Ovary (tissue), 3 donors: ENCODE measurements at regions not wholly inside any gene's neighbourhood (a gene's known extent, or its start where the extent isn't known, plus 50 kb on each side); places are given as distances from the start of the nearest gene placed in this dataset.
"Not testable (repeated sequence)": the region's sequence is repeated elsewhere in the genome, so short reads cannot be mapped to it uniquely, and the experiment has no call there.

Experiments used
- EP300 ChIP-seq: sonication (generic); formaldehyde crosslinking; IDR thresholded peaks from one replicate; pipeline ENCODE4 v1.6.1; 2017; ENCODE audit warnings: antibody characterized with exemption
- TF ChIP-seq, protein P1 (sequence below), 3 donors: fragments of 450-650 bp in 2 of 3; fragments of 200-600 bp in 1 of 3; IDR thresholded peaks; one replicate each; pipeline versions ENCODE4 v1.5.1 to v1.8.0; 2016 to 2022; ENCODE audit warnings: antibody characterized with exemption in 3 of 3, mild to moderate bottlenecking in 1 of 3
- donor health status: DM: no; HTN: no; CAD: no.

DNA sequence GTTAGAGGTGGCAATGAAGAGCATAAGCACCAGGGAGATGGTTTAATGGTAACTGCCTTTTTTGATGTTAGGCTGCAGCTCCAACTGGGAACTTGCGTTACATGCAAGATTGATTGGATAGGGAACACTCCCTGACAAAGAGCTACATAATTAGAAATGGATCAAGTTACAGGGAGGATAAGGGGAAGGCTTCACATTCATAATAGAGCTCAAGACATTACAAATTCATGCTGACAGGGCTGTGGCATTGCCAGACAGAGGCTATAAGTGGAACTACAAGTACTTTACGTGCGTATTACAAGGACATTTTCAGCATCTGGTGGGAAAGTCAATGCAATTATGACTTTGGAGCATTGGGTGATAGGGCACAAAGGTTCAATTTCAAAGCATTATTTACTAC, 55.3 kb upstream of the CCDC80 start:
- TF ChIP-seq EP300: not testable (repeated sequence)
- TF ChIP-seq, protein P1, sequence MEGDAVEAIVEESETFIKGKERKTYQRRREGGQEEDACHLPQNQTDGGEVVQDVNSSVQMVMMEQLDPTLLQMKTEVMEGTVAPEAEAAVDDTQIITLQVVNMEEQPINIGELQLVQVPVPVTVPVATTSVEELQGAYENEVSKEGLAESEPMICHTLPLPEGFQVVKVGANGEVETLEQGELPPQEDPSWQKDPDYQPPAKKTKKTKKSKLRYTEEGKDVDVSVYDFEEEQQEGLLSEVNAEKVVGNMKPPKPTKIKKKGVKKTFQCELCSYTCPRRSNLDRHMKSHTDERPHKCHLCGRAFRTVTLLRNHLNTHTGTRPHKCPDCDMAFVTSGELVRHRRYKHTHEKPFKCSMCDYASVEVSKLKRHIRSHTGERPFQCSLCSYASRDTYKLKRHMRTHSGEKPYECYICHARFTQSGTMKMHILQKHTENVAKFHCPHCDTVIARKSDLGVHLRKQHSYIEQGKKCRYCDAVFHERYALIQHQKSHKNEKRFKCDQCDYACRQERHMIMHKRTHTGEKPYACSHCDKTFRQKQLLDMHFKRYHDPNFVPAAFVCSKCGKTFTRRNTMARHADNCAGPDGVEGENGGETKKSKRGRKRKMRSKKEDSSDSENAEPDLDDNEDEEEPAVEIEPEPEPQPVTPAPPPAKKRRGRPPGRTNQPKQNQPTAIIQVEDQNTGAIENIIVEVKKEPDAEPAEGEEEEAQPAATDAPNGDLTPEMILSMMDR (IDR thresholded peaks at IDR 0.05): not testable (repeated sequence)
